ENCODE measurements at regions not wholly inside any gene's neighbourhood (a gene's known extent, or its start where the extent isn't known, plus 50 kb on each side); places are given as distances from the start of the nearest gene placed in this dataset.

DNA sequence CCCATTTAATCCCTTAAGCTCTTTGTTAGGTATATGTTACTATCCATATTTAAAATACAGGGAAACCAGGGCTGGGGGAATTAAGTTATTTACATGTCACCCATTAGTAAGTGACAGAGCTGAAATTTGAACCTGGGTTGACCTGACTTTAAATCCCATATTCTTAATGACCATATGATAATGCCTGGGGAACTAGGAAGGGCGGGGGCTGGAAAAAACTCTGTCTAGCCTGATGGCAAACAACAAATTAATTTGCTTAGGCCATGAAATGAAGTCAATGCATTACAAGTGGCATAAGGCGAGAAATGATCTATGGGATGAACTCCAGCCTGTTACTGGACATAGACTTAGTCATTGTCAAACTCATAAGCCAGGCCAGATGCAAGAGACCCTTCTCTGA lies 325.7 kb upstream of the WWC1 start:
- FAIRE-seq = no peak
- DNase-seq (ENCODE audit: insufficient read length, low spot score) = no peak

DNA sequence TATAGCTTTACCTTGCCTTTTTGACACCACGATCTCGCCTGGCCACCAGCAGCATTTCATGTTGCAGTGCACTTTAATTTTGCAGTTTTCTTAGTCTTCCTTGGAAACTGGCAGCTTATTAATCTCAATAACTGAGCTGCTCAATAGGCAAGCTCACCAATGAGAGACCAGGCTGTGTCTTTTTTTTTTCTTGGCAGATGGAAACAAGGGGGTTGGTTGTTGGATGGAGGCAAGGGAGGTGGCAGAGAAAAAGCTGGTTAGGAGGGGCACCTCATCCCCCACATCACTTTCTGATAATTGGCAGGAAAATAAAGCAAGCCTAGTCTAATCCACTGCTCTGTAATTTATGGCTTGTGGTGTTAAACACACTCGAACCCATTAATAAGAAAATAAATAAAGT lies 324.5 kb upstream of the WWC1 start:
- FAIRE-seq = no peak
- DNase-seq (ENCODE audit: insufficient read length, low spot score) = no peak

DNA sequence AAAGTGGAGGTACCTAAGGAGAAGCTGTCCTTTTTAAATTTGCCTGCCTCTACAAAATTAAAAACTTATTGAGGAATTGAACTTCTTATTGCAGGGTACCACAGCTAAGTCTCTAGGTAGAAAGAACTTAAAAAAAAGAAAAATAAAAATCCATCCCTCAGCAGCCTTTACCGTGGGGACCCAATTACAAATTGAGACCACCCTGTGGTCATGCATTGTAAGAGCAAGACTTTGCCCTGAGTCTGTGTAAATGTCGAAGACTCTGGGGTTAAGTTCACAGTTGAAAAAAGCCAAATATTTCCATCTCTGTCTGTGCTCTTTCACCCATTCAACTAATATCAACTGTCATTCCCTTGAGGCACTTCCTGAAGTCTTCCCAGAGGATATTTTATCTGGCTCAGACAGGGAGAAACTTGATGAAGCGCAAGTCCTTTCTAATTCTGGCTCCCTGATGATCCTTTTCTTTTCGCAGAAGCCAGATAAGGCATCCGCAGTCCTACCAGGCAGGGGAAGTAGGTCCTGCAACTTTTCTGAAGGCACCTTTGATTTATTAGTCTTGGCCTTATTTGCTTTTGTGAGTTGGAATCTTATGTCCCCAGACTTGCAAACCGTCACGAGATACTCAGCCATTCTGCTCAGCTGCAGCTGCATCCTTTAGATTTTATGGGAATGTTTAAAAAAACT lies 323.8 kb upstream of the WWC1 start:
- DNase-seq (ENCODE audit: insufficient read length, low spot score) (no peak), FAIRE-seq (no peak)

DNA sequence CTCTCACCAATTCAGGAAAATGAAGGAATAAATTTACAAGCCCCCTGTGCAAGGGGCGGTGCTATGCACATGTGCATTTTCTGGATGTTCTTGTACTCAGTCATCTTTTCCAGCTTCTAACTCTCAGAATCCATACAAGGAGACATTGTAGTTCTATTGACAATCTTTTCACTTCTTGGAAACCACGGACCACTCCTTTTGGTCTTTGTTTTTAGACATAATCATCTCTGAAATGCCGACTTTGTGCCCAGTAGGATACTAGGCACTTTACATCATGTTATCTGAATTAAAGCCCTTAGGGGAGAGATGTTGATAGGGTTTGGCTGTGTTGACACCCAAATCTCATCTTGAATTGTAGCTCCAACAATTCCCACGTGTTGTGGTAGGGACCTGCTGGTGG lies 322.6 kb upstream of the WWC1 start:
- FAIRE-seq = no peak
- no peak for DNase-seq (ENCODE audit: insufficient read length, low spot score)

DNA sequence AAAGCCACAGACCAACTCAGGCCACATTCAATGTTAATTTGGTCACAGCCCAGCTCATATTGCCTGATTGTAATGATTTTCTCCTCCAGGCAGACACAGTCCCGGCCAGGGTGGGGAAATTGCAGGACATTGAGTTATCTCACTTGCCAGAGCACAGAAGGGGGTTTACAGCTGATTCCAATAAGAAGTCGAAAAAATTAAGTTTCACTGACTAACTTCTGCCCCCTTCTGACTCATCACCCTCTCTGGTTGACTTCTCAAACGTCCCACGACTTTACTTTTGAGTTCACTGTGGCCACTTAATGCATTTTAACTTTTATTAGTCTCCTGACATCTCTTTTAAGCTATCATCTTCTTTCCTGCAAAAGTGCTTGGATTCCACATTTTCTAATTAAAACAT lies 321.4 kb upstream of the WWC1 start:
- no peak for DNase-seq (ENCODE audit: insufficient read length, low spot score)
- FAIRE-seq = no peak

DNA sequence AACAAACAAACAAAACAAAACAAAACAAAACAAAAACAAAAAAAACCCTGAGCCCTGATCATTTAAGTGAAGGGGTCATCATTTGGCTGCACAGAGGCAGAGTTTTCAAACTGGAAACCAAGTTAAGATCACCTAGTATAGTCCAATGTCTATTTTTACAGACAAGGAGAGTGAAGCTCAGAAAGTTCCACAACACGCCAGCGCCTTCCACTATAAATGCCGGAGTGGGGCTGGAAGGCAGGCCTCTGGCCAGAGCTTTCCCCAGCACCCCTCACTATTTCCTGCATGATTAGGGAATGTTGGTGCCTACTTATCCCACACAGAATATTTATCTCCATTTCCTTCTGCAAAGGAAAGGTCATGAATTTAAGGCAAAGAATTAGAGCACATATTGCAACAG lies 319.7 kb upstream of the WWC1 start:
- DNase-seq (ENCODE audit: insufficient read length, low spot score) = no peak
- no peak for FAIRE-seq

DNA sequence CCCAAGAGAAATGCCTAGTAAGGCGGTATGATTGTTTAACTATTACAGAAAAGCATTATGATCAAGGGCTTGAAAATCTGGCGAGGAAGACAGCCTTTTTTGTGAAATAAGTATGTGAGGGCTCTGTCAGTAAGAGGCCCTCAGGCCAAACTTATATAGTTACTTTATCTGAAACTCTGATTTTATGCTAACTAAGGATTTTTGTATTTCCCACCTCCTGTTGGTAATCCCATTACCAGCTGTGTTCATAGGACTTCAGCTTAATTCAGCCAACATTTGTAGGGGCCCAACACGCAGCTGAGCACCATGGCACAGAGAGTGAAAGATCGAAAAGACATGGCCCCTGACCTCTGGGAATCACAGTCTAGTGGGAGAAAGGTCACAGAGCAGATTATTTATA lies 318.3 kb upstream of the WWC1 start:
- DNase-seq (ENCODE audit: insufficient read length, low spot score) = no peak
- FAIRE-seq = no peak

DNA sequence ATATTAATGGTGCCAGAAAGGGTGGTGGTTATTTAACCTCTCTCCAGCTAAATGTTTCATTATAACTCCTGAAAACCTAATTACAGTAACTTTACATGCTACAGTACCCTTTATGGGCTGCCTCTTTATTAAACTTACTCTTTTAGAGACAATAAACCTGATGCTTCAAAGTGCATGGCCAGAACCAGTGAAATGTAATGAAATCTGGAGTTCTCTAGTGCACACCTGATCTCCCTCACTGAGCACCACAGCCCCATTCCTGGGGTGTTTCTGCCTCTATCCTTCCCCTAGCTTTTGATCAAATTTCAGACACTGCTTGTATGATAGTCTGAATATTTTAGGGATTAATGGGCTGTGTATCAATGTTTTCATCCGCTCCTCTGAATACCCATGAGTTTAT lies 306.5 kb upstream of the WWC1 start:
- DNase-seq (ENCODE audit: insufficient read length, low spot score) = no peak
- FAIRE-seq = no peak

DNA sequence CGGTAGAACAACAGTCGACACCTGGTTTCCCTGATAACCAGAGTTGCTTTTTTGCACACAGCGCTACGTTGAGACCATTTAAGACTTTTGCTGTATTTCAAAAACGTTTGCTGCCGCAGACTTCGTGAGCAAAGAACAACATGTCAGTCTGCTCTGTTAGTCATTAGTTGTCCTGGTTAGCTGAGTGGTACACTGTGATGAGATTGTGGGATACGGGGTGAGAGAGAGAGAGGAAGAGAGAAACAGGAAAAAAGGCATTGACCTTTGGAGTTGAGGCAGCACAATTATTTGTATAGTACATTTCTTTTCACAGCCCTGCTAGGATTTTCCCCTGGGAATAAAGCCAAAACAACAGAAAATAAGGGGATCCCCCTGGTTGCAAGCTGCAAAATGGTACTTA lies 306.1 kb upstream of the WWC1 start:
- DNase-seq (ENCODE audit: insufficient read length, low spot score) (no peak), FAIRE-seq (no peak)

DNA sequence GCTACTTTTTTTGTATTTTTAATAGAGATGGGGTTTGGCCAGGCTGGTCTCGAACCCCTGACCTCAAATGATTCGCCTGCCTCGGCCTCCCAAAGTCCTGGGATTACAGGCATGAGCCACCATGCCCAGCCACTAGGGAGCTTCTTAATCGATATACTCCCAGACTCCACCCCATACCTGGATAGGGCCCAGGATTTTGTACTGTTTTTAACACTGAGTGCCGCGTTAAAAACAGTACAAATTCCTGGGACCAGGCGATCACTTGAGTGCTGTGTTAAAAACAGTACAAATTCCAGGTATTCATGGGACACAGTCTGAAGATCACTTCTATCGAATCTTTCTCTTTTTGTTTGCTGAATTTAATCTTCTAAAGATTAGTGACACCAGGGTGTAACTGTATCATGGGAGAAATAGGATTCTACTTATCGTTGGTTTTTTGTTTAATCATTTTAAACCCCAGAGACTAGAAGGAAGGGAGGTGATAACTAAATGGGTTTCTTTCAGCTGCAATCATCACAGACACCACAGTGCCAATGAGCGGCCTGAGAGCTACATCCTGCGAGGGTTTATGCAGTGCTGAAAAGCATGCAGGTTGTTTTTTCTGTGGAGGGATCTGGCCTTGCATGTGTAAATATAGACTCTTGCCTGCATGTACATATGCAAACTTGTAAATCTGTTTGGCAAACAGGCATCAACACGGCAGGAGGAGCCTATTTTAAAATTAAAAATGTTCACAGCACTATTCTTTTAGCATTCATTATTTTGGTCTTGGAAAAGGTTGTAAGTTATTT lies 303.8 kb upstream of the WWC1 start:
- no peak for DNase-seq (ENCODE audit: insufficient read length, low spot score)
- no peak for FAIRE-seq

DNA sequence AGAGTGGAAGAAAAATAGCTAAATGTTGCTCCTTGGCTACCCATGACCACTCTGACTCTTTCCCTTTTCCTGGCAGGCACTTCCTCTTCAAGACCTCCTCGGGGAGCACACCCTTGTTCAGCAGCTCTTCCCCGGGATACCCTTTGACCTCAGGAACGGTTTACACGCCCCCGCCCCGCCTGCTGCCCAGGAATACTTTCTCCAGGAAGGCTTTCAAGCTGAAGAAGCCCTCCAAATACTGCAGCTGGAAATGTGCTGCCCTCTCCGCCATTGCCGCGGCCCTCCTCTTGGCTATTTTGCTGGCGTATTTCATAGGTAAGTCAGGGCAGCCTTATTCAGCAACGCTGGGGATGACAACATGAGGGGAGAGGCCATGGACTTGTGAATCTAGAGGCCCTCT lies 298.6 kb upstream of the WWC1 start:
- DNase-seq (ENCODE audit: insufficient read length, low spot score) (no peak), FAIRE-seq (no peak)

DNA sequence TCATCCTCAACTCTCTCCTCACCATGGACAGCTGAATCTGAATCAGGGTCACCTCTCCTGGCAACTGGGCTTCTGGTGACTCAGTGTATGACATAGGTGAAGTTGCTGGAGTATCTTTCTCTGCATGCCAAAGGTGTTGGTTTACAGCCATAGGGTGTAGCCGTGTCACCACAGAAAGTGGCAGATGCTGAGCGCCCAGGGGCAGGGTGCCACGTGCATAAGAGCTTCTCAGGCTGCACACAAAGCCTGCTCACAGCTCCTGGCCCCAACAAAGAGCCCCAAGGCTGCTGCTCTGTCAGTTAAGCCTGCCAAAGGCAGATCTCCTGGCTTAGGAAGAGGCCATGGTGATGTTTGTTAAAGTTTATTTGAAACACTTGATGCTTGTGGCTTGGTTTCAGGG lies 297.7 kb upstream of the WWC1 start:
- DNase-seq (ENCODE audit: insufficient read length, low spot score) (no peak), FAIRE-seq (no peak)

DNA sequence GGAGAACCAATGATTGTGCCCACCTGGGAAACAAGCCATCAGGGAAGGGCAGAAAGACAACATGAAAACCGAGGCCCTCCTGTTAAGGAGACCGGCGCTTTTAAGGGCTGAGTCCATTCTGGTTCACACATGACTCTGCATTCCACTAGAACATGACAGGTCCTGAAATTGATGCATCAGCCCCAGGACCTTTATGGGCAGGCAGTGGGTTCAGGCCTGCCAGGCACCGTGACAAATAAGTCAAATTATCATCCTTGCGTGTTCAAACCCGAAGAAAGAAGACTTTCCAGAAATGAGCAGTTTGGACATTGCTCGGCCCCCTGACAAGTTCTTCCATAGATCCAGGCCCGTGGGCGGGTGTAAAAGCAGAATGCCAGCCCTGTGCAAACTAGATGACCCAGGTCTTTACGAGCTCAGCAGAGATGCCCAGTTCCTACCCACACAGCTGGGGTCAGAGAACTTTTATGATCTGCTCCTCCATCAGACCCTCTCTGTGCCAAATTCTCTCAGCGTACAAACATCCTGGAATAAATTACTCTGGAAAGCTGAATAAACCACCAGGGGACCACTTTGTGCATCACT lies 295.5 kb upstream of the WWC1 start:
- DNase-seq (ENCODE audit: insufficient read length, low spot score) = no peak

DNA sequence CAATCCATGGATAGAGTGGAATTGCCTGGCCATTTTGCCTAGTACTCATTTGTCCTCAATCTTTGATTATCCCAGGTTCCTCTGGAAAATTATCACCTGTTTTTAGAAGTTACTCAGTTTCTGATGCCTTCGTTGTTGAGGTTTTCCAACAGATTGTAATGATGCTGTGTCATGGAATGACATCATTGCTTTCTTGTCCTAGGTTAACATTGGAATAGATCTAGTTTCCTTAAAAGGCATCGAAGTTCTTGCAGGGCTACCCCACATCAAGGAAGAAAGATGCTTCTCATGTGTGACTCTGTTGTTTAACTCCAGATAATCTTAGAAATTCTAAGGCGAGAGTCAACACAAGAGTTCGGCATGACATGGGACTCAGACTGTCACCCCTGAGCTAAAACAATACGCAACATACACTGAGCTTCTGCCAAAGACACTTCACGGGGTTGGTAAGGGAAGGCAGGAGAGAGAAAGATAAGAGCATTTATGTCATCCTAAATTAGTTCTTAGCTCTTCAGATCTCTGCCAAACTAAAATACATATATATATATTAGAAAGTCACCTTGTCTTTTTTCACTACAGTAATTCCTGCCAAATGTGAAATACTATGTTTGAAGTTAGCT lies 293.2 kb upstream of the WWC1 start:
- FAIRE-seq = no peak
- DNase-seq (ENCODE audit: insufficient read length, low spot score) = no peak

More for the DNA sequence above, 295.5 kb upstream of the WWC1 start:
- FAIRE-seq = no peak

DNA sequence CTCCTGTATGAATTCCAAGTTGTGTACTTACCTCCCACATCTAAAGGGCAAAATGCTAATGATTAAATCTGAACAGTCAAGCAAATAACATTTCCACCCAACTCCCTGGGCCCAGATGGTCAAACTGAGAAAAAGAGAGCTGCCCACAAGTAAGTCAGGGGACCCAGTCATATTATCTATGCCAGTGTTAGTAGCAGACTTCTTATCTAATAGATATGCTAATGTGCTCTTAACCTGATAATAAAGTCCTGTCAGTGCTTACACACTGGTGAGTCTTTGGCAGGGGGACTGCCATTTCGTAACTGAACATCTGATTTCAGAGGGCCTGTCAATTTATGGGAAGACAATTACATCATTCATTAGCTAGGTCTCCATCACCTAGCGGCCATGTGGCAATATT lies 292.3 kb upstream of the WWC1 start:
- no peak for DNase-seq (ENCODE audit: insufficient read length, low spot score)
- no peak for FAIRE-seq

DNA sequence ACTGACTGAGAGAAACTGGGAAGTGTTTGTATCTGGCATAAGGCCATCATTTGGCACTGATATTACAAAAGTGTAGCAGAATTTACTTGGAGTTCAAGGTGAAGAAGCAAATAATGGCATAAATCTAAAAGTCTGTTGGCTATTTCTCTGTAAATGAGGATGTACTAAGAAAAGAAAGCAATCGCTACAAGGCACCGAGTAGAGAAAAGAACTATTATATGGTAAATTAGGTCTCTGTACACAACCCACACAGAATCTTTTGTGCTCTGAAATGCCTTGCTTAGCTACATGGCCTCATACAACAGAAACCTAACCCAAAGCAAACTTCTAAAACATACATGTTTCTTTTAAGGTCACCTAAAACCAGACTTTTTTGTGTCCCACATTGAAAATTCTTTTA lies 290.1 kb upstream of the WWC1 start:
- FAIRE-seq (no peak), DNase-seq (ENCODE audit: insufficient read length, low spot score) (no peak)

DNA sequence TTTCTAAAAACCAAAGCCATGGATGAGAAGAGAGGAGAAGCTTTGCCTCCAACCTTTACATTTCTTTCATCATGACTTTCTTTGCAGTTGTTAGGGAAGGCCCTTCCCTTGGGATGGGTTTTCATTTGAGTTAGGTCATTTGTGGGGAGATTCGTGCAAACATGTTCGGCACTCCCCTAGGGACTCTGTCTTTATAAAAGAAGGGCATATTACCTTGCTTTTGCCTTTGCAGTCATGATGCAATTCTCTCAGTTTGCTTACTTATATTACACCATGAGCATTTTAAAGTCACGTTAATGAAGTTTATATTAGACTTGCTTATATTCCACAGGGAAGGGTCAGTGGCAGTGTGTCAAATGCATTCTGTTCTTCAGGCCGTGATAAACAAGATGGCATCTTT lies 289.3 kb upstream of the WWC1 start:
- DNase-seq (ENCODE audit: insufficient read length, low spot score) = no peak
- FAIRE-seq = no peak

DNA sequence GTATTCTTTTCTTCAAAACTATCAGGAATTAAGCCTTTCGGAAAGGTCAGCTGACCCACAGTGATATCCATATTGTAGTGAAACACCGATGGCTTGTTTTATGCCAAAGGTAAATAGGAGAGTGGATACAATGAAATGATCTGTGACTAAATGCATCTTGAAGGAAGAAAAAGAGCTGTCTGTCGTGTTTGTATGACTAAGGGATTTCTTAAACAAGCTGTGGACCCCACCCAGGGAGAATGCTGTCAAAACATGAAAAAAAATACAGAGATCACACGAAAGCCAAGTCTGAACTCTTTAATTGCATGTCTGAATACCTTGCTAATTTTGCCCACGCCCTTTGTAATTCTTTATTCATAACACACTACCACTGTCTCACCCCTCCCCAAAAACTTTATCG lies 286.4 kb upstream of the WWC1 start:
- FAIRE-seq (no peak), DNase-seq (ENCODE audit: insufficient read length, low spot score) (no peak)

DNA sequence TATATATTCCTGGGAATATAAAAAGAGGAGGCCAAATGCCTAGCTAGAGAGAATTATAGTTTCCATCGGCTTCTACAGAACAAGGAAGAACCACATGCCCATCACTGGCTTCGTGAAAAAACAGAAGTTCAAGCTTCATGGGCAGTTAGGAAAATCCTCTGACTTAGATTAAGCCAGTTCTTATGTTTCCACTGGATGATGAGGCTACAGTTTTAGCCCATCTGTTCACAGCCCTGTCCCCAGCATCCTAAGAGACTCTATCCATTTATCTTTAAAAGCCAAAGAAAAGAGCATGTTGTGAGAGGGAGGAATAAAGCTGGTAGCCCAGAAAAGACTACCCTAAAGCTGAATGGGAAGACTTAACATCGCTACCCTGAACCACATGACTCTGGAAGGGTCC lies 285.5 kb upstream of the WWC1 start:
- no peak for DNase-seq (ENCODE audit: insufficient read length, low spot score)
- no peak for FAIRE-seq

DNA sequence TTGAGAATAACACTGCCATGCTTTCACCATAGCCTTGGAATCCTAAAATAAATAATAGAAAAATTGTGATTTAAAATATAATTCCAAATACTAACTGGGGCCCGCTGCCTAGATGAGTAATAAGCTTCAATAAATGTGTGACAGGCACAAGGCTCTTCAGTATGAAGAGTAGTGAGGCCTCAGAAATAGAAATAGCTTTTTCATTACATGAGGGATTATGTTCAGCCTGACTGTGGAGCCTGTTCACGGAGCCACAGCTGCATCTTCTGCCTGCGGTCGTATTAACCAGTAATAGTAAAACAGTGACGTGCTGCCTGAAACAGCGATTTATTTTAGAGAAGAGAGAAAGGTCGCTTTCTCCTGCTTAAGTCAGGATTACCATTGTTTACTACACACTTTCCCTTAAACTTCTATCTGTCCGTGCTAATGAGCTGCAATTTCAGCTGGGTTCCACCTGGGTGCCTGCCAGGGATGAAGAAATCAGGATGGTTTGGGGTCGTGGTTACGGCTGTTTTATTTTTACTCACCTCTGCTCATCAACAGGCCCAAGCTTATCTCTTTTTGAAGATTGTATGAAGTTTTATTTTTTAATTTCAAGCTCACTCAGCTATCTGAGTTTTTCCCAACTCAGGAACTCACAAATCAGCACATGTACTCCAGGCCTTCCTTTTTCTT lies 284.9 kb upstream of the WWC1 start:
- no peak for DNase-seq (ENCODE audit: insufficient read length, low spot score)

DNA sequence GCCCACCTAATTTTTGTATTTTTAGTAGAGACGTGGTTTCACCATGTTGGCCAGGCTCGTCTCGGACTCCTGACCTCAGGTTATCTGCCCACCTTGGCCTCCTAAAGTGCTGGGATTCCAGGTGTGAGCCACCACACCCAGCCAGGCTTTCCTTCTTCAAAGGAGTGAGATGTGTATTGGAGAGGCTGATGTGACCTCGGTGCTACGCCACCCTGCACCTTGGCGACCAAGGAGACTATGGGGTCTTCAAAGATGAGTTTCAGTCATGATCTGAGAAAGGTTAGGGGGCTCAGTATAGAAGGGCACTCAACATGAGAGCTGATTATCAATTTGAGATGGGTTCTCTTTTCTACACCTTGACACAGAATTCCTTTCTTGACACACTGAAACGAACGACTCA lies 284.2 kb upstream of the WWC1 start:
- DNase-seq (ENCODE audit: insufficient read length, low spot score) (no peak), FAIRE-seq (no peak)

More for the DNA sequence above, 284.9 kb upstream of the WWC1 start:
- no peak for FAIRE-seq
